ENCODE measurements at regions not wholly inside any gene's neighbourhood (a gene's known extent, or its start where the extent isn't known, plus 50 kb on each side); places are given as distances from the start of the nearest gene placed in this dataset.

DNA sequence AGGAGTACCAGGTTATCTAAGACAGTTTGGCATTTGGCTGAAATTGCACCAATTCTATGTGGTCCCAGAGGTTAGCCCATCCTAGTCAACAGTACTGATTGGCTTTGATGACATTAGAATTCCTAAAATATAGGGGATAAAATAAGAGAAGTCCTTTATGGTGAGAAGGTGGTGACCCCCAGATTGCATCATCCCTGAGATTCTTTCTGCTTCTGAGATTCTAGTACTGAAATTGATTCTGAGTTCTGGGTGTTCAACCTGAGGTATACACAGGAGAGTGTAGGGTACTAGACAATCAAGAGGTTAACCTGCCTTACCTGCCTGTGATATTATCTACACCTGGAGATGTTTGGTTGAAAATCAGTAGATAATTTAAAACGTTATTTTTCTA is 140.9 kb upstream of the MRPS22 start:
- TF ChIP-seq, protein P1, sequence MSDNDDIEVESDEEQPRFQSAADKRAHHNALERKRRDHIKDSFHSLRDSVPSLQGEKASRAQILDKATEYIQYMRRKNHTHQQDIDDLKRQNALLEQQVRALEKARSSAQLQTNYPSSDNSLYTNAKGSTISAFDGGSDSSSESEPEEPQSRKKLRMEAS (CRISPR knock-in tag; IDR thresholded peaks at IDR 0.05) = no peak
- TF ChIP-seq, protein P2, sequence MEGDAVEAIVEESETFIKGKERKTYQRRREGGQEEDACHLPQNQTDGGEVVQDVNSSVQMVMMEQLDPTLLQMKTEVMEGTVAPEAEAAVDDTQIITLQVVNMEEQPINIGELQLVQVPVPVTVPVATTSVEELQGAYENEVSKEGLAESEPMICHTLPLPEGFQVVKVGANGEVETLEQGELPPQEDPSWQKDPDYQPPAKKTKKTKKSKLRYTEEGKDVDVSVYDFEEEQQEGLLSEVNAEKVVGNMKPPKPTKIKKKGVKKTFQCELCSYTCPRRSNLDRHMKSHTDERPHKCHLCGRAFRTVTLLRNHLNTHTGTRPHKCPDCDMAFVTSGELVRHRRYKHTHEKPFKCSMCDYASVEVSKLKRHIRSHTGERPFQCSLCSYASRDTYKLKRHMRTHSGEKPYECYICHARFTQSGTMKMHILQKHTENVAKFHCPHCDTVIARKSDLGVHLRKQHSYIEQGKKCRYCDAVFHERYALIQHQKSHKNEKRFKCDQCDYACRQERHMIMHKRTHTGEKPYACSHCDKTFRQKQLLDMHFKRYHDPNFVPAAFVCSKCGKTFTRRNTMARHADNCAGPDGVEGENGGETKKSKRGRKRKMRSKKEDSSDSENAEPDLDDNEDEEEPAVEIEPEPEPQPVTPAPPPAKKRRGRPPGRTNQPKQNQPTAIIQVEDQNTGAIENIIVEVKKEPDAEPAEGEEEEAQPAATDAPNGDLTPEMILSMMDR (IDR thresholded peaks at IDR 0.05) = no peak
- TF ChIP-seq TP53 (CRISPR knock-in tag; IDR thresholded peaks at IDR 0.05) (no peak), ZNF138 (CRISPR knock-in tag; conservative IDR thresholded peaks at IDR 0.05) (no peak), MXD4 (CRISPR knock-in tag; IDR thresholded peaks at IDR 0.05; ENCODE audit: borderline replicate concordance) (no peak), NR2C2 (CRISPR knock-in tag; IDR thresholded peaks at IDR 0.05) (no peak), MYBL2 (CRISPR knock-in tag; IDR thresholded peaks at IDR 0.05) (no peak), CREB1 (CRISPR knock-in tag; IDR thresholded peaks at IDR 0.05) (no peak)
- TF ChIP-seq, protein P3, sequence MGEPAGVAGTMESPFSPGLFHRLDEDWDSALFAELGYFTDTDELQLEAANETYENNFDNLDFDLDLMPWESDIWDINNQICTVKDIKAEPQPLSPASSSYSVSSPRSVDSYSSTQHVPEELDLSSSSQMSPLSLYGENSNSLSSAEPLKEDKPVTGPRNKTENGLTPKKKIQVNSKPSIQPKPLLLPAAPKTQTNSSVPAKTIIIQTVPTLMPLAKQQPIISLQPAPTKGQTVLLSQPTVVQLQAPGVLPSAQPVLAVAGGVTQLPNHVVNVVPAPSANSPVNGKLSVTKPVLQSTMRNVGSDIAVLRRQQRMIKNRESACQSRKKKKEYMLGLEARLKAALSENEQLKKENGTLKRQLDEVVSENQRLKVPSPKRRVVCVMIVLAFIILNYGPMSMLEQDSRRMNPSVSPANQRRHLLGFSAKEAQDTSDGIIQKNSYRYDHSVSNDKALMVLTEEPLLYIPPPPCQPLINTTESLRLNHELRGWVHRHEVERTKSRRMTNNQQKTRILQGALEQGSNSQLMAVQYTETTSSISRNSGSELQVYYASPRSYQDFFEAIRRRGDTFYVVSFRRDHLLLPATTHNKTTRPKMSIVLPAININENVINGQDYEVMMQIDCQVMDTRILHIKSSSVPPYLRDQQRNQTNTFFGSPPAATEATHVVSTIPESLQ (CRISPR knock-in tag; IDR thresholded peaks at IDR 0.05) = no peak
- TF ChIP-seq, protein P4, sequence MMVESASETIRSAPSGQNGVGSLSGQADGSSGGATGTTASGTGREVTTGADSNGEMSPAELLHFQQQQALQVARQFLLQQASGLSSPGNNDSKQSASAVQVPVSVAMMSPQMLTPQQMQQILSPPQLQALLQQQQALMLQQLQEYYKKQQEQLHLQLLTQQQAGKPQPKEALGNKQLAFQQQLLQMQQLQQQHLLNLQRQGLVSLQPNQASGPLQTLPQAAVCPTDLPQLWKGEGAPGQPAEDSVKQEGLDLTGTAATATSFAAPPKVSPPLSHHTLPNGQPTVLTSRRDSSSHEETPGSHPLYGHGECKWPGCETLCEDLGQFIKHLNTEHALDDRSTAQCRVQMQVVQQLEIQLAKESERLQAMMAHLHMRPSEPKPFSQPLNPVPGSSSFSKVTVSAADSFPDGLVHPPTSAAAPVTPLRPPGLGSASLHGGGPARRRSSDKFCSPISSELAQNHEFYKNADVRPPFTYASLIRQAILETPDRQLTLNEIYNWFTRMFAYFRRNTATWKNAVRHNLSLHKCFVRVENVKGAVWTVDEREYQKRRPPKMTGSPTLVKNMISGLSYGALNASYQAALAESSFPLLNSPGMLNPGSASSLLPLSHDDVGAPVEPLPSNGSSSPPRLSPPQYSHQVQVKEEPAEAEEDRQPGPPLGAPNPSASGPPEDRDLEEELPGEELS (CRISPR knock-in tag; IDR thresholded peaks at IDR 0.05) = no peak
- TF ChIP-seq, protein P5, sequence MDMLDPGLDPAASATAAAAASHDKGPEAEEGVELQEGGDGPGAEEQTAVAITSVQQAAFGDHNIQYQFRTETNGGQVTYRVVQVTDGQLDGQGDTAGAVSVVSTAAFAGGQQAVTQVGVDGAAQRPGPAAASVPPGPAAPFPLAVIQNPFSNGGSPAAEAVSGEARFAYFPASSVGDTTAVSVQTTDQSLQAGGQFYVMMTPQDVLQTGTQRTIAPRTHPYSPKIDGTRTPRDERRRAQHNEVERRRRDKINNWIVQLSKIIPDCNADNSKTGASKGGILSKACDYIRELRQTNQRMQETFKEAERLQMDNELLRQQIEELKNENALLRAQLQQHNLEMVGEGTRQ (CRISPR knock-in tag; IDR thresholded peaks at IDR 0.05) = no peak
- TF ChIP-seq, protein P6, sequence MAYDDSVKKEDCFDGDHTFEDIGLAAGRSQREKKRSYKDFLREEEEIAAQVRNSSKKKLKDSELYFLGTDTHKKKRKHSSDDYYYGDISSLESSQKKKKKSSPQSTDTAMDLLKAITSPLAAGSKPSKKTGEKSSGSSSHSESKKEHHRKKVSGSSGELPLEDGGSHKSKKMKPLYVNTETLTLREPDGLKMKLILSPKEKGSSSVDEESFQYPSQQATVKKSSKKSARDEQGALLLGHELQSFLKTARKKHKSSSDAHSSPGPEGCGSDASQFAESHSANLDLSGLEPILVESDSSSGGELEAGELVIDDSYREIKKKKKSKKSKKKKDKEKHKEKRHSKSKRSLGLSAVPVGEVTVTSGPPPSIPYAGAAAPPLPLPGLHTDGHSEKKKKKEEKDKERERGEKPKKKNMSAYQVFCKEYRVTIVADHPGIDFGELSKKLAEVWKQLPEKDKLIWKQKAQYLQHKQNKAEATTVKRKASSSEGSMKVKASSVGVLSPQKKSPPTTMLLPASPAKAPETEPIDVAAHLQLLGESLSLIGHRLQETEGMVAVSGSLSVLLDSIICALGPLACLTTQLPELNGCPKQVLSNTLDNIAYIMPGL (CRISPR knock-in tag; IDR thresholded peaks at IDR 0.05) = no peak
- TF ChIP-seq, protein P7, sequence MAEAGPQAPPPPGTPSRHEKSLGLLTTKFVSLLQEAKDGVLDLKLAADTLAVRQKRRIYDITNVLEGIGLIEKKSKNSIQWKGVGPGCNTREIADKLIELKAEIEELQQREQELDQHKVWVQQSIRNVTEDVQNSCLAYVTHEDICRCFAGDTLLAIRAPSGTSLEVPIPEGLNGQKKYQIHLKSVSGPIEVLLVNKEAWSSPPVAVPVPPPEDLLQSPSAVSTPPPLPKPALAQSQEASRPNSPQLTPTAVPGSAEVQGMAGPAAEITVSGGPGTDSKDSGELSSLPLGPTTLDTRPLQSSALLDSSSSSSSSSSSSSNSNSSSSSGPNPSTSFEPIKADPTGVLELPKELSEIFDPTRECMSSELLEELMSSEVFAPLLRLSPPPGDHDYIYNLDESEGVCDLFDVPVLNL (CRISPR knock-in tag; IDR thresholded peaks at IDR 0.05; ENCODE audit: borderline replicate concordance, low read depth) = no peak

Measured in WTC11 (cell line).